AG09319 (cell line): ENCODE measurements at regions not wholly inside any gene's neighbourhood (a gene's known extent, or its start where the extent isn't known, plus 50 kb on each side); places are given as distances from the start of the nearest gene placed in this dataset.
"Not testable (repeated sequence)": the region's sequence is repeated elsewhere in the genome, so short reads cannot be mapped to it uniquely, and the experiment has no call there.

ENCODE experiments used
- DNase-seq: peaks from one replicate; pipeline ENCODE4 v3.0.0-alpha.2; 2010; ENCODE audit warnings: low read depth; ENCODE audit errors: extremely low read depth
- CTCF ChIP-seq: IDR thresholded peaks from 2 replicates; pipeline ENCODE4 v1.5.1; 2011; ENCODE audit warnings: low read depth, mild to moderate bottlenecking, inconsistent platforms, low read length, moderate library complexity

- no peak for DNase-seq
- no peak for TF ChIP-seq CTCF
Observed at GRCh38 chr6:10140136-10140535, 274.7 kb downstream of the TFAP2A start.

GRCh38 chr6:10138917-10139316 lies 276.0 kb downstream of the TFAP2A start:
- no peak for TF ChIP-seq CTCF
- no peak for DNase-seq

GRCh38 chr6:10136636-10137035 lies 278.2 kb downstream of the TFAP2A start:
- no peak for DNase-seq
- no peak for TF ChIP-seq CTCF

GRCh38 chr6:10134185-10134584 lies 280.7 kb downstream of the TFAP2A start:
- not testable (repeated sequence) for DNase-seq

- no peak for TF ChIP-seq CTCF
- no peak for DNase-seq
Observed at GRCh38 chr6:10128721-10129120, 286.2 kb downstream of the TFAP2A start.

- no peak for TF ChIP-seq CTCF
- DNase-seq, result no peak
Observed at GRCh38 chr6:10122164-10122563, 292.7 kb downstream of the TFAP2A start.

GRCh38 chr6:10112871-10113549 lies 301.9 kb downstream of the TFAP2A start:
- DNase-seq, result no peak
- TF ChIP-seq CTCF, result no peak

GRCh38 chr6:10111975-10112374 lies 302.9 kb downstream of the TFAP2A start:
- DNase-seq, result no peak
- no peak for TF ChIP-seq CTCF
